RWPE1 (cell line): ENCODE measurements at regions not wholly inside any gene's neighbourhood (a gene's known extent, or its start where the extent isn't known, plus 50 kb on each side); places are given as distances from the start of the nearest gene placed in this dataset.

Source experiments
- CTCF ChIA-PET: fragments of 350-600 bp; sonication (Branson Sonifier 250); formaldehyde crosslinking; extraction: SDS; loops from one replicate; lab custom pipeline; 2021; lab: Yijun Ruan, JAX
- POLR2A ChIA-PET: fragments of 400-600 bp; formaldehyde crosslinking; extraction: SDS; loops from one replicate; lab custom pipeline; 2020; ENCODE audit warnings: antibody characterized with exemption; ENCODE audit not compliant: low non-redundant PET; lab: Yijun Ruan, JAX
- DNase-seq: peaks from one replicate; pipeline ENCODE4 v3.0.0; 2012; ENCODE audit warnings: low spot score
- H3K27ac ChIP-seq: fragments of 450-650 bp; 2 replicates; pipeline ENCODE4 v1.5.1; 2017
- TF ChIP-seq, protein P1 (sequence below): fragments of 450-650 bp; conservative IDR thresholded peaks from 2 replicates; pipeline ENCODE4 v1.5.1; 2017; ENCODE audit warnings: low read depth, mild to moderate bottlenecking

DNA sequence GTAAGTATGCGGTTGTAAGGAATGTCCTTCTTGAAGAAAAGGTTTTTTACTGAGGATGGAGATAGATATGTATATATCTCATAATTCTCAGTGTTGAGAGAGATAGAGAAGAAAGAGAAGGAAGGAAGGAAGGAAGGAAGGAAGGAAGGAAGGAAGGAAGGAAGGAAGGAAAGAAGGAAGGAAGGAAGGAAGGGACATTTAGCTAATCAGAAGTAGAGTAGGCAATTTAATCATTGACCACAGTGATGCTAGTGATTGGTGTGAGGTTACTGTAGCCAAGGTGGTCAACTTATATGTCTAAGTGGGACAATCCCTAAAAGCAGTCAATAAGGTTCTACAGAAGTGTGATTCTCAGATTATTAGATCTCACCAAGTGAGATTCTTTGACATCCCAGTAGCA is 751.8 kb upstream of the CBLB start:
- TF ChIP-seq, protein P1, sequence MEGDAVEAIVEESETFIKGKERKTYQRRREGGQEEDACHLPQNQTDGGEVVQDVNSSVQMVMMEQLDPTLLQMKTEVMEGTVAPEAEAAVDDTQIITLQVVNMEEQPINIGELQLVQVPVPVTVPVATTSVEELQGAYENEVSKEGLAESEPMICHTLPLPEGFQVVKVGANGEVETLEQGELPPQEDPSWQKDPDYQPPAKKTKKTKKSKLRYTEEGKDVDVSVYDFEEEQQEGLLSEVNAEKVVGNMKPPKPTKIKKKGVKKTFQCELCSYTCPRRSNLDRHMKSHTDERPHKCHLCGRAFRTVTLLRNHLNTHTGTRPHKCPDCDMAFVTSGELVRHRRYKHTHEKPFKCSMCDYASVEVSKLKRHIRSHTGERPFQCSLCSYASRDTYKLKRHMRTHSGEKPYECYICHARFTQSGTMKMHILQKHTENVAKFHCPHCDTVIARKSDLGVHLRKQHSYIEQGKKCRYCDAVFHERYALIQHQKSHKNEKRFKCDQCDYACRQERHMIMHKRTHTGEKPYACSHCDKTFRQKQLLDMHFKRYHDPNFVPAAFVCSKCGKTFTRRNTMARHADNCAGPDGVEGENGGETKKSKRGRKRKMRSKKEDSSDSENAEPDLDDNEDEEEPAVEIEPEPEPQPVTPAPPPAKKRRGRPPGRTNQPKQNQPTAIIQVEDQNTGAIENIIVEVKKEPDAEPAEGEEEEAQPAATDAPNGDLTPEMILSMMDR, result no peak
- no peak overlapping the region for H3K27ac ChIP-seq
- no peak for DNase-seq
- CTCF ChIA-PET, result no interaction called here
- POLR2A ChIA-PET, result no interaction called here

DNA sequence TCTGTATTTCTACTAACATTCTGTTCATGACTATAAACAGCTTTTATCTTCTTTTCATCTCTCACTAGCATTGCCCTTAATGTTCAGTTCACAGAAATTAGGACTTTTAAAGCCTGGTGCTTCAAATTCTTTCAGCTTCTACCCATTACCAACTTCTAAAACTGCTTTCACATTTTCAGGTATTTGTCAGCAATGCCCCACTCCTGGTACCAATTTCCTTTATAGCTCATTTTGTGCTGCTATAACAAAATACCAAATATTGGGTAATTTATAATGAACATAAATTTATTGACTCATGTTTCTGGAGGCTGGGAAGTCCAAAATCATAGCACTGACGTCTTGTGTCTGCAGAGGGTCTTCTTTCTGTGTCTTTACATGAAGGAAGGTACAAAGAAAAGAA is 753.1 kb upstream of the CCDC54 start:
- no peak for DNase-seq
- ChIA-PET CTCF (interaction anchor here (0.6 kb wide), 1 partner anchor 396 kb away, joined by 4 read pairs; no protein-coding TSS in a partner anchor), POLR2A (no interaction called here)
- TF ChIP-seq, protein P1, result no peak
- H3K27ac ChIP-seq, result no peak overlapping the region

DNA sequence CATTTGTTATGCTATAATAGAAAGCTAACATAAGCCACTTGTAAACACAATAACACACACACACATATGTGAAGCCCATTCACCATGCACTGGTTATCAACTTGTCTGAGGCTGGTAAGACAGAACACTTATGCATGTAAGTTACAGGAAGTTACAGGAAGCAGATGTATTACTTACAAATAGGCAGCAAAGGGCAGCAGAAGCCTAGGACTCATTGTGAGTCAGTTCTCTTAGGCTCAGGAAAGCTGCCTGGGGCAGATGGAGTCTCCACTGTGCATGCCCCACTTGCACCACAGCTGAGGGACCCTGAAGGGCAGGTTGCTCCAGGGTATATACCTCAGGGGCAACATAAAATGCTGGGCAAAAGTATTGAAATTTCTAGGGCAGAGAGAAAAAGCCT is 748.8 kb upstream of the CCDC54 start:
- ChIA-PET POLR2A (no interaction called here), CTCF (no interaction called here)
- no peak for DNase-seq
- TF ChIP-seq, protein P1, result no peak
- no peak overlapping the region for H3K27ac ChIP-seq

DNA sequence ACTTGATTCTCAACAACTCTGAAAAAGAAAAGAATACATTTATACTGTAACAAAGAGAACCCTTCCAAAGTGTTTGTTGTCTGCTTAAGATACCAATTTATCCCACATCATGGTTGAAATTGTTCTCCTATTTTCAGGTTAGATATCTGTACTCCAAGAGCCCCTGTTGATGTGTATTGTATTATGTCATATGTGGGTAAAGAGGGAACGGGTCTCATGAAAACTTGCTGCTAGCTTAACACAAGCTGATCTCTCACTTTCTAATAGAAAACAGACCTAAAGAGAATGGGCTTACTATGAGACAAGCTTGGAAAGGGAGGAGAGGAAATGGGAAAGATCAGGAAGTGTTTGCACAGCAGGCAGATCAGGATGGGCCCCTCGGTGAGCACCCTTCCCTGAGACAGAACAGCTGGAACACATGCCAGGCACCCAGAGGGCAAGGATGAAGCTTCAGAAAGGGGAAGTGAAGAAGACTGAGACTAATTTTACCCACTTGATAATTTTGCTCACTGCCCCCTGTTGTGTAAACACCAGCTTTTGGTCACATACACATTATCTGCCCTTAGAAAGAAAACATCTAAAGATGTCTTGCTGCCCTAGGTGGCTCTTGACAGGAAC is 747.9 kb upstream of the CCDC54 start:
- no peak for DNase-seq
- H3K27ac ChIP-seq, result no peak overlapping the region
- TF ChIP-seq, protein P1, result no peak
- ChIA-PET POLR2A (no interaction called here), CTCF (interaction anchor here (0.6 kb wide), 1 partner anchor 1871 kb away, joined by 3 read pairs; no protein-coding TSS in a partner anchor)

DNA sequence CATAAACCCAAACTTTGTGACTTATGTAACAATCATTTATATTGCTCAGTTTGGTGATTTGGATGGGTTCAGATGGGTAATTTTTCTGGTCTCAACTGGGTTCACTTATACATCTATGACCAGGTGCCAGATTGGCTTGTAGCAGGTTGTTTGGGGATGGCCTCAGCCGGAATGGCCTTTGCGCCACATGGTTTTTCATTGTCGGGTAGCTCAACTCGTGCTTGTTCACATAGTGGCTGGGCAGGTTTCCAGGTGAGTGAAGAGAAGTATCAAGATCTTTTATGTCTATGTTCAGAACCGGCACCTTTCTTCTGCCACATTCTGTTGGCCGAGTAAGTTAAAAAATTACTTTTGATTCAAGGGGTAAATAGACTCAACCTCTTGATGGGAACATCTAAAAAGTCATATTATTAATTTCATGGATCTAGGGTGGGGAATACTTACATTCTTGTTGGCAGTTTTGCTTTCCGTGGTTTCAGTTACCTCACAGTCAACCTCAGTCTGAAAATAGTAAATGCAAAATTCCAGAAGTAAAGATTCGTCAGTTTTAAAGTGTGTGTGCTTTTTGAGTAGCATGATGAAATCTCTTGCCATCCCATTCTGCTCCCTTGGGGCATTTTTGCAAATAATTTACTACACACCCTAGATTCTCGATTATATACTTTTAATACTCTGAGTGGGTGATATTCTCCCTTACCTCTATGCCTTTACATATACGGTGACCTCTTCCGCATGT is 745.7 kb upstream of the CCDC54 start:
- ChIA-PET CTCF (interaction anchor here (0.5 kb wide), 1 partner anchor 149 kb away, joined by 3 read pairs; no protein-coding TSS in a partner anchor), POLR2A (no interaction called here)
- H3K27ac ChIP-seq, result no peak overlapping the region
- DNase-seq, result no peak
- TF ChIP-seq, protein P1, result no peak

DNA sequence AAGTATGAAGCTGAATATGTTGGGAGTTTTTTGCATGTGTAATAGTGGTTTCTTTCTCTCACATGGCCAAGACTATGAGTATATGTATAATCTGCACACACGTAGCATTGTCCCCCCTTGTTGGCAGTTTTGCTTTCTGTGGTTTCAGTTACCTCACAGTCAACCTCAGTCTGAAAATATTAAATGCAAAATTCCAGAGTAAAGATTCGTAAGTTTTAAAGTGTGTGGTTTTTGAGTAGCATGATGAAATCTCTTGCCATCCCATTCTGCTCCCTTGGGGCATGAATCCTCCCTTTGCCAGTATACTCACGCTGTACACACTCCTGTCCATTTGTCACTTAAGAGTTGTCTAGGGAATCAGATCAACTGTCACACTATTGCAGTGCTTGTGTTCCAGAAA is 742.0 kb upstream of the CCDC54 start:
- no peak overlapping the region for H3K27ac ChIP-seq
- no peak for DNase-seq

More for the DNA sequence above, 742.0 kb upstream of the CCDC54 start:
- ChIA-PET POLR2A (no interaction called here), CTCF (no interaction called here)
- TF ChIP-seq, protein P1, result no peak
